ENCODE measurements at regions not wholly inside any gene's neighbourhood (a gene's known extent, or its start where the extent isn't known, plus 50 kb on each side); places are given as distances from the start of the nearest gene placed in this dataset.
"Not testable (repeated sequence)": the region's sequence is repeated elsewhere in the genome, so short reads cannot be mapped to it uniquely, and the experiment has no call there.

- DNase-seq: no peak
These were observed 68.5 kb downstream of the TMCO5A start for GRCh38 chr15:38002883-38003477.

GRCh38 chr15:38004218-38004861 lies 69.9 kb downstream of the TMCO5A start:
- DNase-seq: no peak

- DNase-seq: no peak
These were observed 71.7 kb downstream of the TMCO5A start for GRCh38 chr15:38005953-38006808.

- no peak for DNase-seq
These were observed 76.0 kb downstream of the TMCO5A start for GRCh38 chr15:38010395-38010794.

GRCh38 chr15:38012894-38013293 lies 78.5 kb downstream of the TMCO5A start:
- no peak for DNase-seq

- no peak for DNase-seq
These were observed 83.3 kb downstream of the TMCO5A start for GRCh38 chr15:38017721-38018120.

- DNase-seq: no peak
These were observed 84.6 kb downstream of the TMCO5A start for GRCh38 chr15:38019066-38019465.

- no peak for DNase-seq
These were observed 86.8 kb downstream of the TMCO5A start for GRCh38 chr15:38021259-38021658.

- DNase-seq: no peak
These were observed 90.1 kb downstream of the TMCO5A start for GRCh38 chr15:38024293-38025091.

- not testable (repeated sequence) for DNase-seq
These were observed 91.2 kb downstream of the TMCO5A start for GRCh38 chr15:38025656-38026055.

- no peak for DNase-seq
These were observed 94.4 kb downstream of the TMCO5A start for GRCh38 chr15:38028869-38029268.

- DNase-seq: no peak
These were observed 95.3 kb downstream of the TMCO5A start for GRCh38 chr15:38029736-38030135.

- DNase-seq: no peak
These were observed 96.2 kb downstream of the TMCO5A start for GRCh38 chr15:38030609-38031008.

- DNase-seq: no peak
These were observed 101.3 kb downstream of the TMCO5A start for GRCh38 chr15:38035701-38036100.

GRCh38 chr15:38036790-38037338 lies 102.4 kb downstream of the TMCO5A start:
- no peak for DNase-seq

GRCh38 chr15:38038659-38039442 lies 104.4 kb downstream of the TMCO5A start:
- DNase-seq: no peak

GRCh38 chr15:38040615-38041014 lies 106.2 kb downstream of the TMCO5A start:
- no peak for DNase-seq

- DNase-seq: no peak
These were observed 107.1 kb downstream of the TMCO5A start for GRCh38 chr15:38041576-38041975.

- DNase-seq: no peak
These were observed 107.8 kb downstream of the TMCO5A start for GRCh38 chr15:38042211-38042610.

GRCh38 chr15:38042707-38043445 lies 108.4 kb downstream of the TMCO5A start:
- DNase-seq: no peak

Data from NCI-H1092 treated with DMSO at 0.1 percent for 48 hours (cell line).